ENCODE measurements at regions not wholly inside any gene's neighbourhood (a gene's known extent, or its start where the extent isn't known, plus 50 kb on each side); places are given as distances from the start of the nearest gene placed in this dataset.
A peak's percentile ranks its signal among the peaks of the same experiment; 100 is the strongest.
"Not testable (repeated sequence)": the region's sequence is repeated elsewhere in the genome, so short reads cannot be mapped to it uniquely, and the experiment has no call there.

DNA sequence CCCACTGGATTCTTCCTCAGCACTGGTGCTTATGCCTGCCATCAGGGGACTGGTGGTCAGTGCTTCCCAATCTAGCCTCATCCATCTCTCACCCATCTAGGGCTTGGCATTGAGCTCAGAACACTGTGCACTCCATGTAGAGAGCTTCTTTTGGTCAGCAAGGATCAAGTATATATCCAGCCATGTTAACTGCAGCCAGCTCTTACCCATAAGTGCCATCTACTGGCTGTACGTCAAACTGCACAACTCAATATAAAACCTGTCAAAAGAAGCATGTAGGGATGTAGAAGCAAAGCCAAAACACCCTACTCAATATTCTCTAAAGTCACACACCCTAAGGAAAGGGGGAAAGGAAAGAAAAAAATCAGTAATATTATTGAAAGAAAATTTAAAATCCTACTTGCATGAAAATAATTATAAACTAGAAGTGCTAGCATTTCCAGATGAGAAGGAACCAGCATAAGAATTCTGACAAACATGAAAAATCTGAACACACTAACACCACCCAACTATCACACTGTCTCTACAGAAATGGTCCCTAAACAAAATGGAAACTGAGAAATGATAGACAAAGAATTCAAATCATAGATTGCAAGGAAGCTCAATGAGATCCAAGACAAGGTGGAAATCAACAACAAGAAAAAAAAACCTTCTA is 531.1 kb upstream of the STEAP1 start:
- intact Hi-C loops (cut with DNase I; ENCODE audit: low total_unique reads), result no loop called here
- no peaks in the 10 kb centered on the region for H3K36me3 ChIP-seq
- no peak for TF ChIP-seq POLR2A (IDR thresholded peaks at IDR 0.05)
- TF ChIP-seq, protein P1, sequence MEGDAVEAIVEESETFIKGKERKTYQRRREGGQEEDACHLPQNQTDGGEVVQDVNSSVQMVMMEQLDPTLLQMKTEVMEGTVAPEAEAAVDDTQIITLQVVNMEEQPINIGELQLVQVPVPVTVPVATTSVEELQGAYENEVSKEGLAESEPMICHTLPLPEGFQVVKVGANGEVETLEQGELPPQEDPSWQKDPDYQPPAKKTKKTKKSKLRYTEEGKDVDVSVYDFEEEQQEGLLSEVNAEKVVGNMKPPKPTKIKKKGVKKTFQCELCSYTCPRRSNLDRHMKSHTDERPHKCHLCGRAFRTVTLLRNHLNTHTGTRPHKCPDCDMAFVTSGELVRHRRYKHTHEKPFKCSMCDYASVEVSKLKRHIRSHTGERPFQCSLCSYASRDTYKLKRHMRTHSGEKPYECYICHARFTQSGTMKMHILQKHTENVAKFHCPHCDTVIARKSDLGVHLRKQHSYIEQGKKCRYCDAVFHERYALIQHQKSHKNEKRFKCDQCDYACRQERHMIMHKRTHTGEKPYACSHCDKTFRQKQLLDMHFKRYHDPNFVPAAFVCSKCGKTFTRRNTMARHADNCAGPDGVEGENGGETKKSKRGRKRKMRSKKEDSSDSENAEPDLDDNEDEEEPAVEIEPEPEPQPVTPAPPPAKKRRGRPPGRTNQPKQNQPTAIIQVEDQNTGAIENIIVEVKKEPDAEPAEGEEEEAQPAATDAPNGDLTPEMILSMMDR (IDR thresholded peaks at IDR 0.05), result peak; percentile 14 to 45 (median 38)
- no peaks in the 10 kb centered on the region for H3K27me3 ChIP-seq
- no peak overlapping the region for H3K4me3 ChIP-seq
- no peak for DNase-seq
- H3K27ac ChIP-seq, result no peak overlapping the region
- H3K9me3 ChIP-seq, result no peaks in the 10 kb centered on the region
- no peaks in the 10 kb centered on the region for H3K4me1 ChIP-seq

DNA sequence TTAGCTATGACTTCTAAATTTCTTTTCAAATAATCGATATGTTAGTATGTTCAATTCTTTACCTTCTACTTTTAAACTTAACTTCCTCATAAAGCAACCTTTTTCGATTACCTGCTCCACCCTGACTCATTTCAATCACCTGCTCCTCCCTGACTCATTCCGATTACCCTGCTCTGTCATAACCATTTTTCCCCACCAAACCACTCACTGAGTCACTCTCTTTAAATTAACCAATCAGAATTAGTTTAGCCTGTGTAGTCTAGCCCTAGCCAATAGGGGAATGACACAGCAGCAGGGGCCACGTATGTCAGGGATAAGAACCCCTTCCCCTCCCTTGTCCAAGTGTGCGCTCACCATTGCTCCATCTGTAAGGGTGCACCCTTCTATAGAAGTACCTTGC is 530.1 kb upstream of the STEAP1 start:
- H3K27me3 ChIP-seq; intact Hi-C loops (cut with DNase I; ENCODE audit: low total_unique reads); H3K4me3 ChIP-seq; H3K4me1 ChIP-seq; H3K9me3 ChIP-seq; H3K36me3 ChIP-seq; DNase-seq; H3K27ac ChIP-seq: not testable (repeated sequence)

GRCh38 chr7:89648509-89648908 is 505.8 kb upstream of the STEAP1 start:
- no peaks in the 10 kb centered on the region for H3K27me3 ChIP-seq
- H3K4me1 ChIP-seq, result no peaks in the 10 kb centered on the region
- no peak for TF ChIP-seq POLR2A (IDR thresholded peaks at IDR 0.05)
- TF ChIP-seq, protein P1 (IDR thresholded peaks at IDR 0.05), result no peak
- H3K9me3 ChIP-seq, result no peaks in the 10 kb centered on the region
- no peak for DNase-seq
- no peak overlapping the region for H3K27ac ChIP-seq
- no peaks in the 10 kb centered on the region for H3K36me3 ChIP-seq
- intact Hi-C loops (cut with DNase I; ENCODE audit: low total_unique reads), result no loop called here
- no peak overlapping the region for H3K4me3 ChIP-seq

- H3K4me1 ChIP-seq, result no peaks in the 10 kb centered on the region
- H3K36me3 ChIP-seq, result no peaks in the 10 kb centered on the region
- intact Hi-C loops (cut with DNase I; ENCODE audit: low total_unique reads), result no loop called here
- TF ChIP-seq, protein P1 (IDR thresholded peaks at IDR 0.05), result no peak
- no peak for TF ChIP-seq POLR2A (IDR thresholded peaks at IDR 0.05)
- no peak overlapping the region for H3K4me3 ChIP-seq
- no peaks in the 10 kb centered on the region for H3K9me3 ChIP-seq
- DNase-seq, result no peak
- H3K27me3 ChIP-seq, result no peaks in the 10 kb centered on the region
- no peak overlapping the region for H3K27ac ChIP-seq
Measured at GRCh38 chr7:89655946-89656345, 498.3 kb upstream of the STEAP1 start.

- intact Hi-C loops (cut with DNase I; ENCODE audit: low total_unique reads), result no loop called here
- no peak overlapping the region for H3K27ac ChIP-seq
- H3K4me1 ChIP-seq, result no peaks in the 10 kb centered on the region
- no peaks in the 10 kb centered on the region for H3K36me3 ChIP-seq
- TF ChIP-seq, protein P1 (IDR thresholded peaks at IDR 0.05), result no peak
- TF ChIP-seq POLR2A (IDR thresholded peaks at IDR 0.05), result no peak
- H3K4me3 ChIP-seq, result no peak overlapping the region
- no peak for DNase-seq
- H3K27me3 ChIP-seq, result no peaks in the 10 kb centered on the region
- no peaks in the 10 kb centered on the region for H3K9me3 ChIP-seq
Measured at GRCh38 chr7:89661876-89662275, 492.4 kb upstream of the STEAP1 start.

Data from uterus (tissue), 3 donors.